ENCODE measurements at regions not wholly inside any gene's neighbourhood (a gene's known extent, or its start where the extent isn't known, plus 50 kb on each side); places are given as distances from the start of the nearest gene placed in this dataset.
A peak's percentile ranks its signal among the peaks of the same experiment; 100 is the strongest.

DNA sequence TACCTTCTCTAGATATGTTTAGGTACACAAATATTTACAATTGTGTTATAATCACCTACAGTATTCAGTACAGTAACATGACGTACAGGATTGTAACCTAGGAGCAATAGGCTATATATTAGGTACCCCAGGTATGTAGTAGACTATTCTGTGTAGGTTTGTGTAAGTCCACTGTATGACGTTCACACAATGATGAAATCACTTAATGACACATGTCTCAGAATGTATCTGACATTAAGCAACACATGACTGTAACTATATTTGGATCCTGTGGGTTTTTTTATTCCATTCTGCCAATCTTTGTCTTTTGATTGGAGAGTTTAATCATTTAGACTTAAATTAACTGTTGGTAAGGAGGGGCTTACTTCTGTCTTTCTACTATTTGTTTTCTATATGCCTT, 52.1 kb downstream of the STYXL2 start:
- DNase-seq (ENCODE audit: low spot score): no peak

DNA sequence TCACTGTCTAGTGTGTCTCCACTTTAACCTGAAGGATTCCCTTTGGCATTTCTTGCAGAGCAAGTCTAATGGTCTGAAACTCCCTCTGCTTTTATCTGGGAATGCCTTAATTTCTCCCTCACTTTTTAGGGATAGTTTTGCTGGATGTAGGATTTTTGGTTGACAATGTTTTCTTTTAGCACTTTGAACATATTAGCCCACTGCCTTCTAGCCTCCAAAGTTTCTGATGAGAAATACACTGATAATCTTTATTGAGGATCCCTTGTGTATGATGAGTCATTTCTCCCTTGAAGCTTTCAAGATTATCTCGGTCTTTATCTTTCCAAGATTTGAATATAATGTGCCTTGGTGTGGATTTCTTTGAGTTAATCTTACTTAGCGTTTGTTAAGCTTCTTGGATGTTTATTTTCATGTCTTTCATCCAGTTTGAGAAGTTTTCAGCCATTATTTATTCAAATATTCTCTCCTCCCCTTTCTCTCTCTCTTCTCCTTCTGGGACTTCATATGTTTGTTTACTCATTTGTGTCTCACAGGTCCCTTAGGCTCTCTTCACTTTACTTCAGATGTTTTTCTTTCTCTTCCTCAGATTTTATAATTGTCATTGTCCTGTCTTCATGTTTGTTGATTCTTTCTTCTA, 53.1 kb downstream of the STYXL2 start:
- no peak for DNase-seq (ENCODE audit: low spot score)

DNA sequence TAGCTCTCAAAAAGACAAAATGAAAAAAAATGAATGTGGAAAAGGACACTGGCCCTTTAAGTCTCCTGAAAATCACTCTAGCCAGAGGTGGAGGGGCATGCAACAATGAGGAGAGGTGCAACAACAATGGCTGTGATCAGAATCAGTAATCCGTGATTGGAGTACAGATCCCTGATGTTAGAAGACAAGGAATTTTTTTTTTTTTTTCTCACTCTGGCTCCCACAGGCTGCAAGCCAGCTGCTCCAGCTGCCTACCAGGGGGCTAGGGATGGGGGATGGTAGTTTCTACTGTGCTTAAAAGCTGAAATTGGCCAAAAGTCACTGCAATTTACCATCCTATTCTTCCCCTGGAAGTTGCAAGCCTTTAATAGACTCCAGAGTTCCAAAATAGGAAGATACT, 54.5 kb downstream of the STYXL2 start:
- no peak for DNase-seq (ENCODE audit: low spot score)

DNA sequence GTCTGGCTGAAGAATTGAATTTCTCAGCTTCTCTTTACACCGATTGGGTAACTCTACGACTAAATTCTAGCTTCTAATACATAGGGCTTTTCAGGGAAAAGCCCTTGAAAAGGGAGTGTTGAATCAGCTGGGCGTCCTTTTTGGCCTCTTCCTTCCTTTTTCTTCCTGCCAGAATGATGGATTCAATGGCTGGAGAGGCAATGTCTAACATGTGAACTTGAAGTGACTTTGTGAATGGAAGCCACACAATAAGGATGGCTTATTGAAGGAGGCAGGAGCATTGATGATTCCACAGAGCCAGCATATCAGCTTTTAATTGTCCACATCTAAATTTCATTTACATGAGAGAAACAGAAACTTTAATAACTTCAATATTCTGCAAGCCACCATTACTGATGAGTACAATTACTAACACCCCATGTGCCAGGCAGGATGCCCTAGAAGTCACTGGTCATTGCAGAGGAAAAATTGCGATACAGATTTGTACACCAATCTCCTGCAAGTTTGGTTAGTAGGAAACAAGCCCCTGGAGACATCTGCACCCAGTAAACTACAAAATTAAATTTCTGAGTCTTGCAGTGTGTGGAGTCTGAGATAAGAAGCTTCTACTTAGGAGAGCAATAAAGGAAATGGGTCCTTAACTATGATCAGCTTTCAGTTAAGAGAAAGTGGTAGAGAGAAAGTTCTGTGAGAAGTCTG, 56.1 kb downstream of the STYXL2 start:
- no peak for DNase-seq (ENCODE audit: low spot score)

DNA sequence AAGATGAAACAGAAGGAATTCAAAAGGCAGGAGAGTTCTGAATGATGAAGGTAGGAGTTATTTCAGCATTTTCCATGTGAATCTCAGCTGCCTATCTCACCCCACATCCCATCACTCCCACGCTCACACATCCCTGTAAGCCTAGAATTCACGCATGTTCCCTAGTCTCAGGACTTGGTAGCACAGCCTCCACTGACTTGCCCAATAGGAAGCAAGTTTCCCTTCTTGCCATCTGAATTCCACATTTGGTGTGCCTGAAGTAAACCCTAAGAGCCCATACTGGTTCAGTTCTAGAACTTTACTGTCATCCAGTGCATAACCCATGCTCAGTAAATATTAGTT, 56.6 kb downstream of the STYXL2 start:
- no peak for DNase-seq (ENCODE audit: low spot score)

DNA sequence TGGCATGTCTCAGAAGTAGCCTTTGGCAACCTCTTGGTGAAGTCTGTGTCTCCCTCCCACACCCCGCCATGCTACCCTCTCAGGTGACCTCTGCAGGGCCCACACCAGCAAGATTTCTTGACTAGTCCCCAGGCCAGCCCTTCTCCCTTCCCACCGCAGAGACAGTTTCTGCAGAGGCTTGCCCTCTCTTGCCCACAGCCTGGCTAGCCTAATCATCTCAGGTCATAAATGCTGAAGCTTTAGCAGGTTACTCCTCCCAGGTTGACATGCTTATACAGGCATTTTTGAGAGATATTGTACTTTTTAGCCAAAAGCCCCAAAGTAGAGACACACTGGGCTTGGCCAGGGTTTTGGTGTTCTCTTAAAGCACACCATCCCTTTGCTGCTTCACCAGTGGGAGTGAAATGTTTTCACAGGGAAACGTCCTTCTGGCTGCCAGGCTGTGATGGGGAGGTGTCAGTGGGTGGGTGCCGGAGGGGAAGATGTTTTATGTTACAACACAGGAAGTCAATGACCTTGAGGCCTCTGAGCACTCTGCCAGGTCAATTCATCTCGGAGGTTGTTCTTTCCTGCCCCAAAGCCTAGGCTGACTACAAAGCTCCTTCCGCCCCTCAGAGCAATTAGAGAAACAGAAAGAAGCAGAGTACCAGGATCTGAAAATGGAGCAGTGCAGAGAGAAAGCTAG, 58.5 kb downstream of the STYXL2 start:
- no peak for DNase-seq (ENCODE audit: low spot score)

DNA sequence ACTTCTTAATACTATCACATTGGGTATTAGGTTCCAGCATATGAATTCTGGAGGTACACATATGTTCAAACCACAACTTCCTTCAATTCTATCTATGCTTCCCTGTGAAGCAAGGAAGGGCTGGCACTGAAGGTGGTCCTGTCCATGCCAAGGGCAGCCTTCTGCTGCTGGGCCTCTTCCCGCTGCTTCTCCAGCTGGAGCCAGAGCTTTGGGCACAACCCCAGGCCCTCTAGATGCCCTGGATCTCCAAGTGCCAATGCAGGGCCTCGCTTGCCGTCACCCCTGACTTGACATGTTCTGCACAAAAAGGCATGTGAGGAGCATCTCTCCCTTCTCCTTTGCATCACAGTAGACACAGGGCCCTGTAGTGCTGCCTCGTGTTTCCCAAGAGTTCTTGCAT, 62.6 kb downstream of the STYXL2 start:
- no peak for DNase-seq (ENCODE audit: low spot score)

DNA sequence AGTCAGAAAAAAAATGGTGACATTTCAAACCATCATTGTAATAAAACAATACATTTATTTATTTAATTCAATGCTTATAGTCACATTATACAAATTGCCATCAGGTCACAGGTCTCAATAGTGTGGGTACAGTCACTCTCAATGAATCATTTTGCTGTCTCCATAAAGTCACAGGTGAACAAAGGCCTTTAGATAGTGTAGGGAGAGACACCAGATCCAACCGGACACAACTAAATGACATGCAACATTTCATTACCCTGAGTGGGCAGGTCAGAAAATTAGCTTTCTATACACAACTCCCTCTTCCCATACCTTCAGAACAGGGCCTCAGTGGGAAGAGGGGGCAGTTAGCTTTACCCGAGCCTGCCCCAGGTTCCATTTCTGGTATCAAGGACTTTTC, 63.2 kb downstream of the STYXL2 start:
- no peak for DNase-seq (ENCODE audit: low spot score)

DNA sequence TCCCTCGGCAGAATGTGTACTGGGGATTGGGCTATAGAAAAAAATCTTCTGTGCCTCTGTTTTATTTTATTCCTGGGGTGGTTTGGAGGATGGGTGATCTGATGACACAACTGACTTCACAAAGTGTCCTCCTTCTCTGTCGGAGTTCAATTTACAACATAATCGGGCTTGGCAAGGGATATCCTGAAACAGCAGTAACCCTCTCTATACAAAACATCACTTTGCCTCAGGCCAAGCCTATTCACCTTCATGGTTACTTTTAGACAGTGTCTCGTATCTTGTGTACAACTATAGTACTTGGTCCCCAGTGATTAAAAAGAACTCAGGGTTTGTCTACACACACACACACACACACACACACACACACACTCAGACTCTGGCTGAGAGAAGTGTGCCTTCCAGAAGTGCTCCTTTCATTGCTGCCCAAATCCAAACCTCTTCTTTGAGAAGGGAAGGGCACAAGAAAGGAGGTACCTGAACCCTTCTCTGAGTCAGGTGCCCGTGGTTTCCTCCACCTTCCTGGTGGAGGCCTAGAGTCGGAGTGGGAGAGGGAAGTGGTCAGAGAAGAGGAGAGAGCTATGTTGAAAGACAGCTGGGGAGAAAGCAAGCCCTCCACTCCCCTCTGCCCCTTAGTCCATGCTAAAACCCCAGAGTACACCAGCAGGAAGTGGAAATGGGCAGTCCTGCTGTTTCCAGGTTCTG, 62.4 kb upstream of the POU2F1 start:
- DNase-seq (ENCODE audit: low spot score): no peak

DNA sequence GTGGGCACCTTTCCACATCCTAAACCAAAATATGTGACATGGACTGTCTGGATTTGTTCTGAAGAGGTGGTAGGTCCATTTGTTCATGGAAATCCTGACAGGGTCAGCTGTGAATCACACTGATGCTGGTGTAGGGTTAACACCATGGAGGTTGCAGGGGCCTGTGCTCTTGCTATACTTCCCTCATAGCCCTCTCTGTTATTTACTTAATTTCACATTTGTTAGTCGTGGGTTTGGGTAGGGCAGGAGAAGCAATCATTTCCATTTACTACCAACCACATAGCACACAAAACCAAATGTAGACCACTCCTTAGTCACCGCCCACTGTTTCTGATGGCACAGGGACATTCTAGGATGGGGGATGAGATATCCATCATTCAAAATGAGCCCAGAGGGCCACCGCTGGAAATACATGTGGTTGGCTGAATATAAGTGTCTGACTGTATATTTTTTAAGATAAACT, 61.8 kb upstream of the POU2F1 start:
- DNase-seq (ENCODE audit: low spot score): no peak

DNA sequence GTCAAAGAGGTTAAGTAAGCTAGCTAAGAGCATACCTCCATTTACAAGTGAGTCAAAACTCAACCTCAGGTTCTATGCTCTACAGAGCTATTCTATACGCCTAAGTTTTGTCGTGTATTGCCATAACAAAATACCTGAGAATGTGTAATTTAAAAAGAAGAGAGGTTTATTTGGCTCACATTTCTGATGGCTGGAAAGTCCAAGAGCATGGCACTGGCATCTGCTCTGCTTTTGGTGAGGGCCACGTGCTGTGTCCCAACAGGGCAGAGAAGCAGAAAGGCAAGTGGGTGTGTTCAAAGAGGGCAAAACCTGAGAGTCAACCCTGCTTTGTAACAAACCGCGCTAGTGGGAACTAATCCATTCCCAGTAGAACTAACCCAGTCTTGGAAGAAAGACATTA, 60.9 kb upstream of the POU2F1 start:
- no peak for DNase-seq (ENCODE audit: low spot score)

DNA sequence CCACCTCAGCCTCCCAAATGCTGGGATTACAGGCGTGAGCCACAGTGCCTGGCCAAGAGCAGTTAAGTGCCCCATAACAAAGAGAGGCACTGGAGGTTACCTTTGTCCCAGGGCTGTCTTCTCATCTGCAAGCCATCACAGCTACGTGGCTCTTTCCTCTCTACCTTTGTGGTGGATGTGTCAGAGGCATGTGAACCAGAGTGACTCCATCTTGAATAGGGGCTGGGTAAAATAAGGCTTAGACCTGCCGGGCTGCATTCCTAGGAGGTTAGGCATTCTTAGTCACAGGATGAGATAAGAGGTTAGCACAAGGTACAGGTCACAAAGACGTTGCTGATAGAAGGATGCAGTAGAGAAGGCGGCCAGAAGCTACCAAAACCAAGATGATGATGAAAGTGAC, 59.4 kb upstream of the POU2F1 start:
- no peak for DNase-seq (ENCODE audit: low spot score)

DNA sequence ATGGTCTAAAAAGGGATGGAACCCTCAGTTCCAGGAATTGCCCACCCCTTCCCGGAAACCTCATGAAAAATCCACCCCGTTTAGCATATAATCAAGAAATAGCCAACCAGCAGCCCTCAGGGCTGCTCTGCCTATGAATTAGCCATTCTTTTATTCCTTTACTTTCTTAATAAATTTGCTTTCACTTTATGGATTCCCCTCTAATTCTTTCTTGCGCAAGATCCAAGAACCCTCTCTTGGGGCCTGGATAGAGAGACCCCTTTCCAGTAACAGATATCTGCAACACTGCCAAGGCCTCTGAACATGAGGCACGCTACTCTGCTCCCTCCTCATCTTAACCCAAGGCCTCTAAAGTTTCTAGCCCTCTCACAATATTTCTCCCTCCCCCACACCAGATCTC, 58.9 kb upstream of the POU2F1 start:
- DNase-seq (ENCODE audit: low spot score): no peak

DNA sequence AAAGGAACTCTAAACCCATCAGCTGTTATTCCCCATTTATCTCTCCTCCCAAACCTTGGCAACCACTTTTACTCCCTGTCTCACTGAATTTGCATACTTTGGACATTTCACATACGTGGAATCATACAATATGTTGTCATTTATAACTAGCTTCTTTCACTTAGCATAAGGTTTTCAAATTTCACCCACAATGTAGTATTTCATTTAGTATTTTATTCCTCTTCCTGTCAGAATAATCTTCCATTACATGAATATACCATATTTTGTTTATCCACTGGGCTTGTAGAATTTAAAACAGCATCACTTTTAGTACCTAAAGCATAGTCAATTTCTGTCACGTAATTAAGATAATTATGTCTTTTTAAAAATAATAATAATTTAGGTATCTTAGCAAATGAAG, 55.5 kb upstream of the POU2F1 start:
- DNase-seq (ENCODE audit: low spot score): no peak

DNA sequence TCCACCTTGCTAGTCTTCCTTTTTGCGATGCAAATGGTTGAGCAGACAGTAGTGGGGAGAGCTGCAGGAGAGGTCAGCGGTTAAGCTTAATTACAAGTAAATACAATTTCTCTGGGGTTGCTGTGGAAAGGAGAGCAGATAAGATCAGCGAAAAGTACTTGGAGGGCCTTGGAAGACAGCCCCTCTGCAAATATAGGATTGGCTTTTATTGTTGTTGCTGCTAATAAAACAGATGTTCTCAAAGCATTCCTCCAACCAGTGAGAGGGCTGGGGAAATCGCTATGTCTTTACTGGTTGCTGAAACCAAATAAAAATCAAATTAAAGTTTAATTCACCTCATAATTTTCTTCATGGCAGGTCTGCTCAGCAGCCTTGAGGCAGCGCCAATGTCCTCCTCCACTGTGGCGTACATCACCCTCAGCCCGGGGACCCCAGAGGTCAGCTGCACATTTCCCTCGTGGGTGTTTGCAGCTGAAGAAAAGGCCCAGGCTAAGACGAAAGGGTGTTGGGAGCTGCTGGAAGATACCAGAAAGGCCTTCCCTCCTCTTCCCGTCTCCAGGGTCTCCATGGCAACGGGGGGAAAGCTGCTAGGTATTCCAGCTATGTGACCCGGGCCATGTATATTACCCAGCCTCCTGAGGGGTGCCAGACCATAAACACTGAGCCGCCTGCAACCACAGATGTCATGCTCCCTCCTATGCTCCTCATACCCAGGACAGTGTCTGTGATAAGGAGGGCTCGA, 54.6 kb upstream of the POU2F1 start:
- peak; percentile 38 for DNase-seq (ENCODE audit: low spot score)

DNA sequence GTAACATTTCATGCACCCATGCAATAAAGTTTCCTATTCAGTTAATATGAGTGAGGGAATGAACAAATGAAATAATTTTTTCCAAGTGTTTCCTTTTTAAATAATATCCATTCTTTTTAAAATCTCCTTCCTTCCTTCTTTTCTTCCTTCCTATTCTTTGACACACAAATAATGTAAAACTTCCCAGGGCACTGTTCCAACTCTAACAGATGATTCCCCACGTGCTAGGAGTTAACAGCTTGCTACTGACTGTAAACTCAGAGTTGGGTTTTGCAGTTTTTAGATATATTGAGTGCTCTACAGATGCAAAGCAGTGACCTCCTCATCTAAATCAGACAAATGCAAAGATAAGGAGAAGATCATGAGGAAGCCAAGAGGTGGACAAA, 54.0 kb upstream of the POU2F1 start:
- DNase-seq (ENCODE audit: low spot score): peak; percentile 11

DNA sequence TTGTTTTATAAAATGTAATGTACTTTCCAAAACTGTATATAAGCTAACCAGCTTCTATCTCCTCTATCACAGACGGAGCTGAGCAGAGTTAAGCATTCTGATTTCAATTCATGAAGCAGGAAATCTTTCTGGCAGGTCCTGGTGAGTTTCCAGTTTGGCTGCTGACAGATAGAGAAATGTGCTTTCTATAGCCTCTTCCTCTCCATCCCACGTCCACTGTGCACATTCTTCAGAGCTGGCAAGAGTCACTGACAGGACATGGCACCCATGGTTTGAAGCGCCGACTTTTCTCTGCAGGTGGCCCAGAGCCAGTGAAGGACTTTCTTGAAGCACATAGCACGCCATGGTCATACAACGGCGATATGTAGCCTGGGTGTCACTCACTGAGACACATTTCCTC, 52.3 kb upstream of the POU2F1 start:
- DNase-seq (ENCODE audit: low spot score): no peak

DNA sequence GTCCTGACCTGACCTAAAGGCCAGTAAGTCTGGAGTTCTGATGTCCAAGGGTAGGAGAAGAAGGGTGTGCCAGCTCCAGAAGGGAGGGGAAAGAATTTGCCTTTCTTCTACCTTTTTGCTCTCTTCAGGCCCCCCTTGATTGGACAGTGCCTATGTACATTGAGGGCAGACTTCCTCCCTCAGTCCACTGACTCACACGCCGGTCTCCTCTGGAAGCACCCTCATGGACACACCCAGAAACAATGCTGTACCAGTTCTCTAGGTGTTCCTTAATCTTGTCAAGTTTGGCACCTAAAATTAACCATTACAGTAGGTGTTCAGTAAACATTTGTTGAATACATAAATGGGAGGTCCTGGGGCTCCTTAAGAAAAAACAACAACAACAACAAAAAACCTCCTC, 51.0 kb upstream of the POU2F1 start:
- no peak for DNase-seq (ENCODE audit: low spot score)

Data from HT-29 (cell line).